HG03196 (cell line): ENCODE measurements at regions not wholly inside any gene's neighbourhood (a gene's known extent, or its start where the extent isn't known, plus 50 kb on each side); places are given as distances from the start of the nearest gene placed in this dataset.
A peak's percentile ranks its signal among the peaks of the same experiment; 100 is the strongest.

ENCODE experiments used
- ATAC-seq: cut with Tn5 transposase; IDR thresholded peaks from one replicate; pipeline ENCODE4 v1.9.1; 2021; ENCODE audit not compliant: unreplicated experiment

- ATAC-seq: no peak
Measured at GRCh38 chr6:143595251-143596036, 82.3 kb upstream of the PHACTR2 start.

GRCh38 chr6:143594647-143595046 is 83.1 kb upstream of the PHACTR2 start:
- no peak for ATAC-seq

- ATAC-seq: no peak
Measured at GRCh38 chr6:143592335-143592734, 80.8 kb upstream of the FUCA2 start.

GRCh38 chr6:143591441-143591840 is 79.9 kb upstream of the FUCA2 start:
- no peak for ATAC-seq

GRCh38 chr6:143589162-143589561 is 77.6 kb upstream of the FUCA2 start:
- ATAC-seq: no peak

GRCh38 chr6:143586557-143586956 is 75.0 kb upstream of the FUCA2 start:
- no peak for ATAC-seq

- no peak for ATAC-seq
Measured at GRCh38 chr6:143585716-143586115, 74.2 kb upstream of the FUCA2 start.

GRCh38 chr6:143585241-143585640 is 73.7 kb upstream of the FUCA2 start:
- ATAC-seq: no peak

- ATAC-seq: no peak
Measured at GRCh38 chr6:143583542-143584327, 72.2 kb upstream of the FUCA2 start.

GRCh38 chr6:143581835-143582480 is 70.4 kb upstream of the FUCA2 start:
- ATAC-seq: no peak

GRCh38 chr6:143579703-143580102 is 68.2 kb upstream of the FUCA2 start:
- ATAC-seq: no peak

GRCh38 chr6:143578054-143578453 is 66.5 kb upstream of the FUCA2 start:
- no peak for ATAC-seq

- no peak for ATAC-seq
Measured at GRCh38 chr6:143575901-143576426, 64.4 kb upstream of the FUCA2 start.

GRCh38 chr6:143575440-143575839 is 63.9 kb upstream of the FUCA2 start:
- ATAC-seq: peak; percentile 69

- no peak for ATAC-seq
Measured at GRCh38 chr6:143570147-143570853, 58.8 kb upstream of the FUCA2 start.

- ATAC-seq: no peak
Measured at GRCh38 chr6:143569040-143569439, 57.5 kb upstream of the FUCA2 start.

- ATAC-seq: no peak
Measured at GRCh38 chr6:143564484-143565017, 53.0 kb upstream of the FUCA2 start.

- no peak for ATAC-seq
Measured at GRCh38 chr6:143562143-143562542, 50.6 kb upstream of the FUCA2 start.
